IMR-90 (cell line): ENCODE measurements at regions not wholly inside any gene's neighbourhood (a gene's known extent, or its start where the extent isn't known, plus 50 kb on each side); places are given as distances from the start of the nearest gene placed in this dataset.
A peak's percentile ranks its signal among the peaks of the same experiment; 100 is the strongest.
"Not testable (repeated sequence)": the region's sequence is repeated elsewhere in the genome, so short reads cannot be mapped to it uniquely, and the experiment has no call there.

Experiments used
- ATAC-seq: fragments of 200-7000 bp; cut with Tn5 transposase; 2 replicates; pipeline ENCODE4 v1.9.1; 2020; ENCODE audit warnings: low read depth, mild to moderate bottlenecking, moderate library complexity
- BruUV-seq: library from RNA; stranded (reverse); fragments of 400-500 nt; replicated peaks from 2 replicates; lab custom pipeline; 2021; lab: Mats Ljungman, UMichigan
- CTCF ChIA-PET: fragments of 300-600 bp; formaldehyde crosslinking; extraction: SDS; loops from one replicate; lab custom pipeline; 2021; ENCODE audit warnings: antibody characterized with exemption; lab: Yijun Ruan, JAX
- POLR2A ChIA-PET: fragments of 300-600 bp; sonication (Branson Sonifier 250); formaldehyde crosslinking; loops from one replicate; lab custom pipeline; 2022; ENCODE audit warnings: antibody characterized with exemption; ENCODE audit not compliant: unreplicated experiment; lab: Charles Lee
- DNase-seq: peaks from one replicate; pipeline ENCODE4 v3.0.0; 2013
- H2AFZ ChIP-seq: replicated peaks from 2 replicates; pipeline ENCODE3; 2013; ENCODE audit warnings: low read length, mild to moderate bottlenecking; ENCODE audit not compliant: poor library complexity
- H2AK5ac ChIP-seq: 2 replicates; pipeline ENCODE4 v1.6.1; 2013; ENCODE audit warnings: low read depth, low read length, inconsistent platforms
- H2AK9ac ChIP-seq: replicated peaks from 2 replicates; pipeline ENCODE3; 2013; ENCODE audit warnings: mild to moderate bottlenecking, low read depth, low read length, moderate library complexity; ENCODE audit not compliant: poor library complexity
- H2BK120ac ChIP-seq: 2 replicates; pipeline ENCODE4 v1.6.1; 2013; ENCODE audit warnings: low read depth, low read length, inconsistent platforms
- H2BK15ac ChIP-seq: 3 replicates; pipeline ENCODE4 v1.6.1; 2013; ENCODE audit warnings: low read depth, low read length, inconsistent platforms
- H2BK20ac ChIP-seq: 2 replicates; pipeline ENCODE4 v1.6.1; 2013; ENCODE audit warnings: low read depth, mild to moderate bottlenecking, inconsistent platforms, low read length, moderate library complexity
- H2BK5ac ChIP-seq: 2 replicates; pipeline ENCODE4 v1.6.1; 2013; ENCODE audit warnings: mild to moderate bottlenecking, low read depth, low read length, inconsistent platforms; ENCODE audit not compliant: poor library complexity, severe bottlenecking
- H3K14ac ChIP-seq: replicated peaks from 2 replicates; pipeline ENCODE4 v1.6.1; 2013; ENCODE audit warnings: low read depth, low read length, inconsistent platforms
- H3K18ac ChIP-seq: 2 replicates; pipeline ENCODE4 v1.6.1; 2013; ENCODE audit warnings: low read depth, low read length, control low read depth
- H3K23ac ChIP-seq: 2 replicates; pipeline ENCODE4 v1.6.1; 2013; ENCODE audit warnings: low read depth, low read length, inconsistent platforms
- H3K27ac ChIP-seq: 2 replicates; pipeline ENCODE4 v1.5.1; 2013; ENCODE audit warnings: mild to moderate bottlenecking, control low read depth, low read length; ENCODE audit not compliant: insufficient read depth
- H3K27me3 ChIP-seq: 2 replicates; pipeline ENCODE4 v1.6.1; 2013; ENCODE audit warnings: low read length; ENCODE audit not compliant: control insufficient read depth, insufficient read depth
- H3K36me3 ChIP-seq: 2 replicates; pipeline ENCODE4 v1.6.1; 2013; ENCODE audit warnings: low read length, mixed read lengths; ENCODE audit not compliant: control insufficient read depth, insufficient read depth
- H3K4ac ChIP-seq: 2 replicates; pipeline ENCODE4 v1.6.1; 2013; ENCODE audit warnings: low read depth, low read length, inconsistent platforms
- H3K4me1 ChIP-seq: 2 replicates; pipeline ENCODE4 v1.6.1; 2013; ENCODE audit warnings: low read length, mixed read lengths; ENCODE audit not compliant: control insufficient read depth, insufficient read depth
- H3K4me2 ChIP-seq: 2 replicates; pipeline ENCODE4 v1.6.1; 2013; ENCODE audit warnings: low read depth, mild to moderate bottlenecking, control low read depth, low read length, moderate library complexity
- H3K4me3 ChIP-seq: 2 replicates; pipeline ENCODE4 v1.5.1; 2013; ENCODE audit warnings: low read depth, mild to moderate bottlenecking, control low read depth, low read length, moderate library complexity; ENCODE audit not compliant: insufficient read depth
- H3K56ac ChIP-seq: 2 replicates; pipeline ENCODE4 v1.6.1; 2013; ENCODE audit warnings: low read length, inconsistent platforms; ENCODE audit not compliant: insufficient read depth; ENCODE audit errors: extremely low read depth
- H3K79me1 ChIP-seq, 2 experiments: 2 replicates each; pipeline ENCODE4 v1.6.1; 2013; ENCODE audit warnings: low read length in 2 of 2, inconsistent platforms in 1 of 2, low read depth in 1 of 2
- H3K9ac ChIP-seq: 2 replicates; pipeline ENCODE4 v1.6.1; 2013; ENCODE audit warnings: low read depth, low read length, control low read depth
- H3K9me1 ChIP-seq: 2 replicates; pipeline ENCODE4 v1.6.1; 2013; ENCODE audit warnings: low read length, inconsistent platforms; ENCODE audit not compliant: insufficient read depth
- H3K9me3 ChIP-seq: 2 replicates; pipeline ENCODE4 v1.6.1; 2013; ENCODE audit warnings: low read length; ENCODE audit not compliant: control insufficient read depth, insufficient read depth
- H4K20me1 ChIP-seq: 2 replicates; pipeline ENCODE4 v1.6.1; 2013; ENCODE audit warnings: low read length, inconsistent platforms; ENCODE audit not compliant: insufficient read depth
- H4K5ac ChIP-seq: 2 replicates; pipeline ENCODE4 v1.6.1; 2013; ENCODE audit warnings: mild to moderate bottlenecking, low read depth, low read length, control low read depth
- H4K8ac ChIP-seq, 2 experiments: 2 replicates each; pipeline ENCODE4 v1.6.1; 2013; ENCODE audit warnings: low read depth in 2 of 2, low read length in 2 of 2, control low read depth in 1 of 2, inconsistent platforms in 1 of 2
- H4K91ac ChIP-seq: 2 replicates; pipeline ENCODE4 v1.6.1; 2013; ENCODE audit warnings: low read depth, low read length, inconsistent platforms; ENCODE audit not compliant: insufficient read depth
- MAFK ChIP-seq: IDR thresholded peaks from 2 replicates; pipeline ENCODE4 v1.6.1; 2012; ENCODE audit warnings: low read depth, low read length, improper control_type of control experiment
- SMC3 ChIP-seq: fragments of 150-350 bp; IDR thresholded peaks from 2 replicates; pipeline ENCODE4 v1.6.1; 2016; ENCODE audit warnings: low read depth, mild to moderate bottlenecking, antibody characterized with exemption, low read length, moderate library complexity
- WGBS, 2 experiments: methylation state at CpG; one replicate each; pipeline versions ENCODE4 v1.1.5 to v1.1.7; 2013; ENCODE audit warnings: missing lambda C conversion rate in 2 of 2; ENCODE audit not compliant: insufficient read length in 1 of 2; ENCODE audit errors: extremely low coverage in 2 of 2; 5-methylcytosine and 5-hydroxymethylcytosine counted together
- dilution Hi-C: fragments of 300-500 bp; cut with HindIII; formaldehyde crosslinking; loops from one replicate; pipeline ENCODE4 v1.14.3; 2018; ENCODE audit warnings: low sequenced_read_pairs; ENCODE audit not compliant: unreplicated experiment
- in situ Hi-C: fragments of 300-500 bp; cut with MboI; formaldehyde crosslinking; loops from 3 replicates; pipeline ENCODE4 v1.14.3; 2019; ENCODE audit warnings: low sequenced_read_pairs, inconsistent platforms, mixed read lengths
- intact Hi-C: fragments of 100-400 bp; cut with micrococcal nuclease; formaldehyde crosslinking; loops from 2 replicates; pipeline ENCODE4 v1.10.0; 2022

DNA sequence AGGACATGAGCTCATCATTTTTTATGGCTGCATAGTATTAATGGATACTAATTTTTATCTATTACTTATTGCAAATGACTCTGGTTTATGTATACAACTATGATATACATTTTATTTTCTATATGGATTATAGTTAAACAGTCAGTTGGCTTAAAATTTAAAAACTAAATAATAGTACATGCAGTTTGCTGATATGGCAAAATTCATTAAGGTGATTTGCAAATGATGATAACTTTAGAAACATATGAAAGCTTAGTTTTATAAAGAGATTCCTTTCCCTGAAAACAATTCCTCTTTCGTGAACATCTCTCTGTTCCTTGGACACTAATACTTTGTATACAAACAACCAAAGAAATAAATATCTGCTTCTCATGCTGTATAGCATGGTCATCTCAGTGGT lies 165.5 kb upstream of the SEMA3E start:
- Histone ChIP-seq H3K4me2 (no peak overlapping the region), H3K18ac (no peak overlapping the region), H4K5ac (no peak overlapping the region), H2AK5ac (no peak overlapping the region), H3K4me3 (no peak overlapping the region), H2AFZ (no peak overlapping the region), H4K91ac (no peak overlapping the region), H3K4ac (no peak overlapping the region), H3K9me1 (no peaks in the 10 kb centered on the region), H3K23ac (no peak overlapping the region), H3K14ac (no peak overlapping the region), H3K4me1 (no peaks in the 10 kb centered on the region), H3K79me1 (no peaks in the 10 kb centered on the region), H2BK120ac (no peak overlapping the region), H2AK9ac (no peak overlapping the region), H3K56ac (no peak overlapping the region), H4K20me1 (no peaks in the 10 kb centered on the region), H2BK15ac (no peak overlapping the region), H3K36me3 (no peaks in the 10 kb centered on the region), H2BK20ac (no peak overlapping the region), H3K27ac (no peak overlapping the region), H4K8ac (no peak overlapping the region), H3K9me3 (no peaks in the 10 kb centered on the region), H3K9ac (no peak overlapping the region), H3K27me3 (no peaks in the 10 kb centered on the region), H2BK5ac (no peak overlapping the region)
- dilution Hi-C loops, result no loop called here
- ATAC-seq (no peak), DNase-seq (no peak)
- BruUV-seq, result no TSS peak
- in situ Hi-C loops, result no loop called here
- TF ChIP-seq SMC3 (no peak), MAFK (peak; percentile 82)
- ChIA-PET CTCF (interaction anchor here (0.6 kb wide), 1 partner anchor 599 kb away, joined by 4 read pairs; no protein-coding TSS in a partner anchor), POLR2A (no interaction called here)
- intact Hi-C loops, result no loop called here
- WGBS, 2 experiments, result no CpG with 5 or more reads among the region's 1 CpG

GRCh38 chr7:83812563-83812962 lies 163.6 kb upstream of the SEMA3E start:
- DNase-seq, intact Hi-C loops, POLR2A ChIA-PET, H4K5ac ChIP-seq, BruUV-seq, H4K91ac ChIP-seq, dilution Hi-C loops, H3K4me3 ChIP-seq, H3K36me3 ChIP-seq, H2AK5ac ChIP-seq, H2BK15ac ChIP-seq, H3K18ac ChIP-seq, ATAC-seq, H3K4ac ChIP-seq, H4K8ac ChIP-seq, H3K9me3 ChIP-seq, H2BK20ac ChIP-seq, H2AFZ ChIP-seq, H3K79me1 ChIP-seq, H3K14ac ChIP-seq, H3K27ac ChIP-seq, H3K4me1 ChIP-seq, in situ Hi-C loops, H3K27me3 ChIP-seq, H3K9ac ChIP-seq, H2BK5ac ChIP-seq, H2BK120ac ChIP-seq, H3K23ac ChIP-seq, H3K4me2 ChIP-seq, H3K56ac ChIP-seq, H2AK9ac ChIP-seq, CTCF ChIA-PET, H3K9me1 ChIP-seq, H4K20me1 ChIP-seq: not testable (repeated sequence)
- WGBS, 2 experiments, result no CpG with 5 or more reads among the region's 2 CpGs
